ENCODE measurements at regions not wholly inside any gene's neighbourhood (a gene's known extent, or its start where the extent isn't known, plus 50 kb on each side); places are given as distances from the start of the nearest gene placed in this dataset.
A peak's percentile ranks its signal among the peaks of the same experiment; 100 is the strongest.
"Not testable (repeated sequence)": the region's sequence is repeated elsewhere in the genome, so short reads cannot be mapped to it uniquely, and the experiment has no call there.

GRCh38 chr6:100220543-100220942 is 226.5 kb upstream of the MCHR2 start:
- DNase-seq: no peak

- no peak for DNase-seq
Observed at GRCh38 chr6:100217225-100218012, 223.4 kb upstream of the MCHR2 start.

- no peak for DNase-seq
Observed at GRCh38 chr6:100216760-100217159, 222.7 kb upstream of the MCHR2 start.

GRCh38 chr6:100212131-100212530 is 218.1 kb upstream of the MCHR2 start:
- no peak for DNase-seq

- DNase-seq: peak; percentile 68
Observed at GRCh38 chr6:100210137-100211117, 216.4 kb upstream of the MCHR2 start.

GRCh38 chr6:100209323-100210136 is 215.5 kb upstream of the MCHR2 start:
- no peak for DNase-seq

- no peak for DNase-seq
Observed at GRCh38 chr6:100203400-100203799, 209.4 kb upstream of the MCHR2 start.

- DNase-seq: peak; percentile 20
Observed at GRCh38 chr6:100202417-100203194, 208.6 kb upstream of the MCHR2 start.

GRCh38 chr6:100196214-100196982 is 202.4 kb upstream of the MCHR2 start:
- DNase-seq: not testable (repeated sequence)

- not testable (repeated sequence) for DNase-seq
Observed at GRCh38 chr6:100195244-100195643, 201.2 kb upstream of the MCHR2 start.

- DNase-seq: no peak
Observed at GRCh38 chr6:100194535-100194934, 200.5 kb upstream of the MCHR2 start.

GRCh38 chr6:100188754-100189153 is 194.7 kb upstream of the MCHR2 start:
- DNase-seq: no peak

GRCh38 chr6:100186552-100186951 is 192.5 kb upstream of the MCHR2 start:
- DNase-seq: no peak

- no peak for DNase-seq
Observed at GRCh38 chr6:100185615-100186014, 191.6 kb upstream of the MCHR2 start.

GRCh38 chr6:100184473-100184872 is 190.4 kb upstream of the MCHR2 start:
- peak; percentile 73 for DNase-seq

GRCh38 chr6:100182313-100182712 is 188.3 kb upstream of the MCHR2 start:
- no peak for DNase-seq

GRCh38 chr6:100181309-100181708 is 187.3 kb upstream of the MCHR2 start:
- no peak for DNase-seq

GRCh38 chr6:100179576-100179975 is 185.6 kb upstream of the MCHR2 start:
- no peak for DNase-seq

- DNase-seq: no peak
Observed at GRCh38 chr6:100177956-100178355, 183.9 kb upstream of the MCHR2 start.

GRCh38 chr6:100176951-100177710 is 183.1 kb upstream of the MCHR2 start:
- no peak for DNase-seq

All from eye (tissue), 1 donor.